Vagina (tissue), 2 donors: ENCODE measurements at regions not wholly inside any gene's neighbourhood (a gene's known extent, or its start where the extent isn't known, plus 50 kb on each side); places are given as distances from the start of the nearest gene placed in this dataset.

Source experiments
- DNase-seq, 2 donors: peaks; one replicate each; pipeline ENCODE4 v3.0.0-alpha.2; 2017; ENCODE audit errors: extremely low spot score in 2 of 2
- H3K27ac ChIP-seq: fragments of 200-600 bp; sonication (generic); one replicate; pipeline ENCODE4 v1.5.1; 2019
- H3K27me3 ChIP-seq: fragments of 200-600 bp; sonication (generic); one replicate; pipeline ENCODE4 v1.5.1; 2019
- H3K36me3 ChIP-seq, 2 donors: fragments of 200-600 bp; sonication (generic); one replicate each; pipeline ENCODE4 v1.5.1; 2017 to 2019
- H3K4me1 ChIP-seq: fragments of 200-600 bp; sonication (generic); one replicate; pipeline ENCODE4 v1.5.1; 2019
- H3K4me3 ChIP-seq, 2 donors: fragments of 200-600 bp; sonication (generic); 1 replicate in 1 of 2; 2 replicates in 1 of 2; pipeline ENCODE4 v1.5.1; 2016 to 2019
- H3K9me3 ChIP-seq: fragments of 200-600 bp; sonication (generic); one replicate; pipeline ENCODE4 v1.5.1; 2019
- CTCF ChIP-seq, 3 experiments: fragments of 450-650 bp in 2 of 3; fragments of 200-600 bp in 1 of 3; sonication (generic) in 1 of 3; IDR thresholded peaks; one replicate each; pipeline ENCODE4 v1.5.1; 2017 to 2019; ENCODE audit warnings: antibody characterized with exemption in 3 of 3, mild to moderate bottlenecking in 2 of 3, moderate library complexity in 2 of 3
- POLR2A ChIP-seq, 2 donors: fragments of 450-650 bp; IDR thresholded peaks; one replicate each; pipeline ENCODE4 v1.6.1; 2017; ENCODE audit warnings: antibody characterized with exemption in 2 of 2, mild to moderate bottlenecking in 2 of 2, moderate library complexity in 2 of 2
- POLR2AphosphoS5 ChIP-seq, 2 donors: sonication (generic); formaldehyde crosslinking; IDR thresholded peaks; one replicate each; pipeline ENCODE4 v1.9.0; 2017; ENCODE audit warnings: antibody characterized with exemption in 2 of 2, mild to moderate bottlenecking in 2 of 2, low read depth in 1 of 2; ENCODE audit not compliant: insufficient read depth in 1 of 2
- intact Hi-C: fragments of 100-400 bp; cut with DNase I; formaldehyde crosslinking; loops from one replicate; pipeline ENCODE4 v1.15.1; 2023

GRCh38 chr13:87129602-87130300 is 541.4 kb upstream of the SLITRK5 start:
- TF ChIP-seq POLR2AphosphoS5 (IDR thresholded peaks at IDR 0.05; ENCODE audit: insufficient read depth in 1 of 2, low read depth in 1 of 2) (no peak), POLR2A (IDR thresholded peaks at IDR 0.05) (no peak), CTCF (IDR thresholded peaks at IDR 0.05) (no peak)
- intact Hi-C loops = no loop called here
- Histone ChIP-seq H3K4me1 (no peaks in the 10 kb centered on the region), H3K27me3 (no peaks in the 10 kb centered on the region), H3K9me3 (no peaks in the 10 kb centered on the region), H3K4me3 (no peak overlapping the region), H3K36me3 (no peaks in the 10 kb centered on the region), H3K27ac (no peak overlapping the region)
- no peak for DNase-seq

GRCh38 chr13:87130423-87130822 is 540.7 kb upstream of the SLITRK5 start:
- Histone ChIP-seq H3K27ac (no peak overlapping the region), H3K36me3 (no peaks in the 10 kb centered on the region), H3K9me3 (no peaks in the 10 kb centered on the region), H3K4me1 (no peaks in the 10 kb centered on the region), H3K27me3 (no peaks in the 10 kb centered on the region), H3K4me3 (no peak overlapping the region)
- DNase-seq = no peak
- TF ChIP-seq POLR2AphosphoS5 (IDR thresholded peaks at IDR 0.05; ENCODE audit: insufficient read depth in 1 of 2, low read depth in 1 of 2) = no peak
- TF ChIP-seq POLR2A (IDR thresholded peaks at IDR 0.05) = no peak
- no peak for TF ChIP-seq CTCF (IDR thresholded peaks at IDR 0.05)
- intact Hi-C loops = no loop called here

- intact Hi-C loops = no loop called here
- Histone ChIP-seq H3K9me3 (no peaks in the 10 kb centered on the region), H3K27ac (no peak overlapping the region), H3K4me1 (no peaks in the 10 kb centered on the region), H3K4me3 (no peak overlapping the region), H3K36me3 (no peaks in the 10 kb centered on the region), H3K27me3 (no peaks in the 10 kb centered on the region)
- TF ChIP-seq CTCF (IDR thresholded peaks at IDR 0.05) (no peak), POLR2A (IDR thresholded peaks at IDR 0.05) (no peak), POLR2AphosphoS5 (IDR thresholded peaks at IDR 0.05; ENCODE audit: insufficient read depth in 1 of 2, low read depth in 1 of 2) (no peak)
- DNase-seq = no peak
Observed at GRCh38 chr13:87131611-87132010, 539.6 kb upstream of the SLITRK5 start.

GRCh38 chr13:87138866-87139265 is 532.3 kb upstream of the SLITRK5 start:
- intact Hi-C loops = no loop called here

More at GRCh38 chr13:87138866-87139265, 532.3 kb upstream of the SLITRK5 start:
- H3K27me3 ChIP-seq = no peaks in the 10 kb centered on the region
- DNase-seq = no peak
- no peaks in the 10 kb centered on the region for H3K9me3 ChIP-seq
- no peaks in the 10 kb centered on the region for H3K36me3 ChIP-seq
- no peak overlapping the region for H3K27ac ChIP-seq
- no peak overlapping the region for H3K4me3 ChIP-seq
- TF ChIP-seq CTCF (IDR thresholded peaks at IDR 0.05) (no peak), POLR2A (IDR thresholded peaks at IDR 0.05) (no peak), POLR2AphosphoS5 (IDR thresholded peaks at IDR 0.05; ENCODE audit: insufficient read depth in 1 of 2, low read depth in 1 of 2) (no peak)
- H3K4me1 ChIP-seq = no peaks in the 10 kb centered on the region
